Activated CD4-positive, alpha-beta T cell treated with anti-CD3 and anti-CD28 coated beads, Interleukin-2, Interleukin-4, amounts not matched to agents 100 ng/mL and 50 ng/mL, durations not matched to agents 16 hours and 8 hours (primary cell): ENCODE measurements at regions not wholly inside any gene's neighbourhood (a gene's known extent, or its start where the extent isn't known, plus 50 kb on each side); places are given as distances from the start of the nearest gene placed in this dataset.

Source experiments
- DNase-seq: peaks from one replicate; pipeline ENCODE4 v3.0.0-alpha.2; 2020; ENCODE audit warnings: low spot score

- no peak for DNase-seq
Observed at GRCh38 chr4:142961866-142962265, 115.8 kb upstream of the INPP4B start.

DNA sequence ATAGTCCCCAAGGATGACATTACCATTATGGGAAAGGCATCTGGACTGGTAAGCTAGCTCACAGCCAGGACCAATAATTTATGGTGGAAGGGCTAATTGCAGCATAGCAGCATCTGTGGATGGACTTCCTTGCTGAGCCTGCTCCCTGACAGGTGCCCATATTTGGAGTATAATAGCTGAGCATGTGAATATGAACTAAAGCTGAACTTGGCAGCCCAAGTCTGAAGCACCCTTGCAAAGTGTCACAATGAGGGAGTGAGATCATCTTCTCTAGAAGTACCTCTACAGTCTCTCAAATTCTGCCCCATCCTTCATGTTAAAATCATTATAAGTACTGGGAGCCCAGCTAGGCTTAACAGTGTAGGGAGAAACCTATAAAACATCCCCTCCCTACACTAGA, 128.2 kb upstream of the INPP4B start:
- DNase-seq, result no peak

DNA sequence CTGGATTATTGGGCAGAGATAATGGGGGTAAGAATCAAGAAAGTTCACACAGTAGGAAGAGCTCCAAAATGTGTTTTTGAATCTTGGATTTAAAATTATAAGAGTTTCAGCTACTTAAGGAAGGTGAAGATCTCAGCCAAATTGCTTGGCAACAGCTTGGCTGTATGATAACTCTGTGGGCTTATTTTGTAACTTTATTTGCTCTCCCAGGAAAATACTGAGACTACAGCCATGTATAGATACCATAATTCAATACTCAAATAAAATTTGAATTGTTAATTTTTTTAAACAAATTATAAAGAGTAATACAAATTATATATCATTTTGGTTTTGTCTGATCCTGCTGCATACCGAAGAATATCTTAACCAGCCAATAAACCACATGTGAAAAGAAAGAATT, 129.5 kb upstream of the INPP4B start:
- no peak for DNase-seq

- no peak for DNase-seq
Observed at GRCh38 chr4:142976482-142976881, 130.4 kb upstream of the INPP4B start.

DNA sequence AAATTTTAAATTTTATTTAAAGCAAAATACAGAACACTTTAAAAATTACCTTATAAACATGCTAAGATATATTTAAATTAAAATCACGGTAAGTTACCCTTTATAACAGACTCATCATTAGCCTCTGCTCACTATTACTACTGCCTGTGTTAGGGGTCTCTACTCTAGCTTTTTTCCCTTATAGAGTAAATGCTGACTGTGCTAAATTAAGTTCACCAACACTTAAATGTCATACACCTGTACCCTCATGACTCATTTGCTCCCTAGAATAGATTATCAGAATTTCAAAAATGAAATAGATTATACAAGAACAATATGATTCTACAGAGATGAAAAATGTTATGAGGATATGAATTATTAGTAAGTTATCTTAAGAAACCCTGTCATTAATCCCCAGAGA, 131.1 kb upstream of the INPP4B start:
- DNase-seq, result no peak

GRCh38 chr4:142983065-142983464, 137.0 kb upstream of the INPP4B start:
- DNase-seq, result no peak

DNA sequence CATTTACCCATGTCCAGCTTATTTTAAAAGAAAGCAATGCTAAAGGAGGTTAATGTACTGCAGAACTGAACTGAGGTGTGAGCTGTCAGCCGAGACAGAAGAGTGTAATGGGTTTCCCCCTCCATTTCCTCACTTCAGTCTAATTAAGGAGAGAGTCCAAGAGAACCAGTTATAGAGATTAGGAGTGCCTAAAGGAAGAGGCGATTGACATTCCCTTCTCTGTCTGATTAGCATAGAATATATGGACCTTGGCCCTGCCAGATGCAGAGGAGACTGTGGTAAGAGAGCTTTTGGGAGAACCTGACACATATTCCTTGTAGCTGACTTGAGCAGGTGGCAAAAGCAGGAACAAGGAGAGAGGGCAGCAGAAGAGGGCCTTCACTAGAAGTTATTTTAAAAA, 137.5 kb upstream of the INPP4B start:
- DNase-seq, result no peak

- DNase-seq, result no peak
Observed at GRCh38 chr4:142984871-142985585, 138.9 kb upstream of the INPP4B start.

- no peak for DNase-seq
Observed at GRCh38 chr4:143016171-143016570, 168.5 kb upstream of the USP38 start.

GRCh38 chr4:143017210-143017609, 167.5 kb upstream of the USP38 start:
- no peak for DNase-seq

GRCh38 chr4:143019351-143019750, 165.4 kb upstream of the USP38 start:
- no peak for DNase-seq

GRCh38 chr4:143021384-143021783, 163.3 kb upstream of the USP38 start:
- DNase-seq, result no peak

DNA sequence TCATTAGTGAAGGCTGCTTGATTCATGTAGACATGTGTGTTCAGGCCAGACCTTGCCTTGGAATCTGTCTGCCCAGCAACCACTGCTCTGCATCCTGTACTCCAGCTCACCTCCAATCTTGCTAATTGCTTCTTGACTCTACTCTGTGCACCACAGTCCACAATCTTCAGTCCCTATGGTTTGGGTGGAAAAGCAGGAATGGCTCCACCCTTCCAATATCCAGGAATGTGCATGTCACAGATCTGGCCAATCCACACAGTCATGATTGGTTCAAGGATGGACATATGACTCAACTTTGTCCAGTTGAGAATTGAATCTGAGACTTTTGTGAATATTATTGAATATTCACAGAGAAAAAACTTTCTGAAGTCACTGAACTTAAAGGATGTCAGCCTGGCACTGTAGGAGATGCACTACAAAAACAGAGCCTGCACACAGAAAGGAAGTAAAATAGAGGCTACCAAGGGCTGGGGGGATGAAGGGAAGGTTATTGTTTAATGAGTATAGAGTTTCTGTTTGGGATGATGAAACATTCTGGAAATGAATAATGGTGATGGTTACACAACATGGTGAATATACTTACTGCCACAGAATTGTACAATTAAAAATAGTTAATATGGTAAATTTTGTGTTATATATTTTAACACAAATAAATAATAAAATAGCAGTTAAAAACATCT, 161.3 kb upstream of the USP38 start:
- DNase-seq, result peak; percentile 32

GRCh38 chr4:143025081-143025704, 159.5 kb upstream of the USP38 start:
- DNase-seq, result peak; percentile 20

- DNase-seq, result no peak
Observed at GRCh38 chr4:143026459-143027170, 158.1 kb upstream of the USP38 start.

DNA sequence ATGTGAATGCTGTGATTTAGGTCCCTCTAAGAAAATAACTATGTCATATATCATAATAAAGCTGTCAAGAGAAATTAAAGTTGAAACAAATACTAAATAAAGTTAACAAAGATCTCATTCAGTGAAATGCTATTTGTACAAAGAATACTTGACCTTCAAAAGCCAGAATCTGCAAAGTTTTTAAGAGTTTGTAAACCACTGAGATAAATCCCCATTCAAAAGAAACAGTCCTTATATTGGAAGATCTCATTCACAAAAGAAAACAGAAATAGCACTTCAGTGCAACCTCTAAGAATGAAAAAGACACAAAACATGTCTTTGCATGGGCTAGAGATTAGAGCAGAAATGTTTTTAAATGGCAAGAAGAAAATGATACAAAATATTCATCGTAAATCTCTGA, 149.1 kb upstream of the USP38 start:
- DNase-seq, result no peak

DNA sequence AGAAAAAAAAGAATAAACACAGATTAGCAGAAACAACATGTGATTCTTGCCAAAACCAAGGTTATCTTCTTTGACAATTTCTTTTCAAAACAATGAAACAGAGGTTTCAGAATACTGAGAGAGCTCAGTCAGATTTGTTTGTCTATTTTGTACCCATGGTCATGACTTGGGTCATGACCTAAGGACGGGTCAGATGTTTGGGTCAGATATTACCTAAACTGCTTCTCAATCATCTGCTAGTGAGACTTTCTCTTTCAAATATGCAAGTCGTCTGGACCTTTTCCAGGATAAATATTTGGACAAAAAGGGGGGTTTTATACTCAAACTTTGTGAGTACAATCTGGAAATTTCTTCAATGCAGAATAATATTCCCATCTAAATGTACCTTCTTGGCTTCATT, 148.3 kb upstream of the USP38 start:
- DNase-seq, result no peak

DNA sequence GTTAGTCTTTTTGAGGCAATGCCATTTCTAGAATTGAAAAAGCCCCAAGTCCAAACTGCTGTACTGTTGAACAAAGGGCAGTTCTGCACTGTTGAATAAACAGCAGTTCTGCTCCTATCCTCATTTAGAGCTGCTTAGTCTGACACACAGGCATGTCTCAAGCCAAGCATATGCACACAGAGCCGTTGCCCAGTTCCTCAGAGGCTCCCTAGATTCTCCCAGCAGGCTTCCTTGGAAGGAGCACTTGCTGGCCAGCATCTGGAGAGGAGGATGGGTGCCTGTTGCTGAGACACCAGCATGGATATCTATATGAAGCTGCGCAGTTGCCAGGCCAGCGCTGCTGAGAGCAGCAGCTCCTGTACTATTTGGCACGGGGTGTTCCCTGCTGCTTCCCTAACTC, 138.3 kb upstream of the USP38 start:
- DNase-seq, result no peak

- no peak for DNase-seq
Observed at GRCh38 chr4:143046906-143047305, 137.8 kb upstream of the USP38 start.

GRCh38 chr4:143054971-143055370, 129.7 kb upstream of the USP38 start:
- no peak for DNase-seq

DNA sequence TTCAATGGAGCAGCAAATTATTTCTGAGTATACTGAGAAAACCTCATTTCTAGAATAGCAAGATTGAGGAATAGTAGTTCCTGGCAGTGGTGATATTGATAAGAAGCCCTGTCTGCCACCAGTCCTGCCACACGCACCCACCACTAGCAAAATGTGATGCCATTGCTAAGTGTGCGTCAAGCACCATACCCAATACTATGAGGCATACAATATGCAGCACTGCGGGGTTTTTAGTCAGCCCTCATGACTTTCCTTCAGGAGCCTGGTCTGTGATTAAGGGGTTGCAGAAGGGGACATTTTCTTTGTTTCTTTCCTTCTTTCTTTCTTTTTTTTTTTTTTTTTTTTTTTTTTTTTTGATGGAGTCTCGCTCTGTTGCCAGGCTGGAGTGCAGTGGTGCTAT, 128.7 kb upstream of the USP38 start:
- no peak for DNase-seq

GRCh38 chr4:143071351-143071750, 113.4 kb upstream of the USP38 start:
- DNase-seq, result no peak

- DNase-seq, result no peak
Observed at GRCh38 chr4:143076723-143077122, 108.0 kb upstream of the USP38 start.
